K562 (cell line): ENCODE measurements at regions not wholly inside any gene's neighbourhood (a gene's known extent, or its start where the extent isn't known, plus 50 kb on each side); places are given as distances from the start of the nearest gene placed in this dataset.
A peak's percentile ranks its signal among the peaks of the same experiment; 100 is the strongest.

Source experiments
- ATAC-seq: fragments of 200-7000 bp; cut with Tn5 transposase; 3 replicates; pipeline ENCODE4 v1.9.1; 2020; ENCODE audit warnings: moderate library complexity
- BruUV-seq: library from RNA; stranded (reverse); fragments of 400-500 nt; replicated peaks from 2 replicates; lab custom pipeline; 2021; lab: Mats Ljungman, UMichigan
- CTCF ChIA-PET: fragments of 300-600 bp; formaldehyde crosslinking; extraction: SDS; loops from one replicate; lab custom pipeline; 2021; ENCODE audit warnings: low intra/inter-chr PET ratio; lab: Yijun Ruan, JAX
- POLR2A ChIA-PET: fragments of 300-600, 350-650 bp; sonication (Branson Sonifier 250); formaldehyde crosslinking; extraction: SDS; loops from one replicate; lab custom pipeline; 2021; ENCODE audit warnings: antibody characterized with exemption, inconsistent platforms; lab: Yijun Ruan, JAX
- DNase-seq, 4 experiments: peaks; one replicate each; pipeline versions ENCODE4 v3.0.0 to v3.0.0-alpha.2; 2011 to 2018; ENCODE audit warnings: low spot score in 3 of 4, mixed read lengths in 3 of 4; ENCODE audit errors: extremely low read depth in 1 of 4
- FAIRE-seq: peaks from 2 replicates; lab custom pipeline; 2011; peaks lifted over from hg19 to GRCh38; lab: Jason Lieb, UNC
- H2AFZ ChIP-seq: 2 replicates; pipeline ENCODE4 v1.6.0; 2011; ENCODE audit warnings: low read depth, low read length, control low read depth, inconsistent platforms
- H3K27ac ChIP-seq: fragments of 200-600 bp; 3 replicates; pipeline ENCODE4 v1.8.0; 2011; ENCODE audit warnings: low read depth, mild to moderate bottlenecking, control low read depth, inconsistent platforms, low read length, moderate library complexity, mixed read lengths; ENCODE audit errors: extremely low read depth
- H3K27me3 ChIP-seq, 2 experiments: fragments of 300-600 bp in 1 of 2; 2 replicates in 1 of 2; 3 replicates in 1 of 2; pipeline versions ENCODE4 v1.6.0 to v1.8.0; 2011; ENCODE audit warnings: inconsistent platforms in 2 of 2, low read length in 2 of 2, mild to moderate bottlenecking in 1 of 2, mixed read lengths in 1 of 2, moderate library complexity in 1 of 2; ENCODE audit not compliant: control insufficient read depth in 2 of 2, insufficient read depth in 2 of 2
- H3K36me3 ChIP-seq: fragments of 300-600 bp; 3 replicates; pipeline ENCODE4 v1.8.0; 2011; ENCODE audit warnings: mild to moderate bottlenecking, low read length, inconsistent platforms; ENCODE audit not compliant: control insufficient read depth, insufficient read depth
- H3K4me1 ChIP-seq, 2 experiments: fragments of 200-600 bp in 1 of 2; replicated peaks in 1 of 2; 2 replicates in 1 of 2; 3 replicates in 1 of 2; pipeline versions ENCODE4 v1.5.1 to v1.8.0; 2011; ENCODE audit warnings: inconsistent platforms in 2 of 2, low read length in 2 of 2, mild to moderate bottlenecking in 1 of 2, mixed read lengths in 1 of 2, moderate library complexity in 1 of 2; ENCODE audit not compliant: control insufficient read depth in 2 of 2, insufficient read depth in 2 of 2
- H3K4me2 ChIP-seq: 2 replicates; pipeline ENCODE4 v1.6.1; 2011; ENCODE audit warnings: low read length, control low read depth, inconsistent platforms, mixed read lengths; ENCODE audit not compliant: insufficient read depth
- H3K4me3 ChIP-seq: fragments of 200-600 bp; sonication (generic), shearing (Covaris generic); 2 replicates; pipeline ENCODE4 v1.5.1; 2016; ENCODE audit warnings: control low read depth, inconsistent platforms
- H3K79me2 ChIP-seq: fragments of 200-600 bp; 3 replicates; pipeline ENCODE4 v1.8.0; 2011; ENCODE audit warnings: low read length, inconsistent platforms; ENCODE audit not compliant: control insufficient read depth, insufficient read depth
- H3K9ac ChIP-seq, 2 experiments: 2 replicates each; pipeline versions ENCODE4 v1.6.0 to v1.6.1; 2011; ENCODE audit warnings: low read depth in 2 of 2, low read length in 2 of 2, control low read depth in 1 of 2, inconsistent platforms in 1 of 2, mild to moderate bottlenecking in 1 of 2, mixed read lengths in 1 of 2; ENCODE audit not compliant: insufficient read depth in 1 of 2
- H3K9me1 ChIP-seq: one replicate; pipeline ENCODE4 v1.6.0; 2011; ENCODE audit warnings: inconsistent platforms, mild to moderate bottlenecking, low read length, moderate library complexity; ENCODE audit not compliant: control insufficient read depth, insufficient read depth
- H3K9me3 ChIP-seq: replicated peaks from 2 replicates; pipeline ENCODE4 v1.5.1; 2011; ENCODE audit warnings: low read depth, low read length, inconsistent platforms; ENCODE audit not compliant: control insufficient read depth, insufficient read depth
- H4K20me1 ChIP-seq: replicated peaks from 2 replicates; pipeline ENCODE4 v1.6.1; 2011; ENCODE audit warnings: low read length, inconsistent platforms, mixed read lengths; ENCODE audit not compliant: control insufficient read depth, insufficient read depth
- ESRRA ChIP-seq: fragments of 450-650 bp; IDR thresholded peaks from 2 replicates; pipeline ENCODE4 v1.6.1; 2014; ENCODE audit warnings: low read depth, mild to moderate bottlenecking, moderate library complexity, borderline replicate concordance
- NELFE ChIP-seq: IDR thresholded peaks from 2 replicates; pipeline ENCODE4 v1.6.1; 2011; ENCODE audit warnings: mild to moderate bottlenecking; ENCODE audit not compliant: insufficient read depth, insufficient read length
- RNF2 ChIP-seq: sonication (generic); IDR thresholded peaks from 2 replicates; pipeline ENCODE4 v1.6.1; 2016
- ZMIZ1 ChIP-seq, 2 experiments: fragments of 150-350 bp in 1 of 2; IDR thresholded peaks; 2 replicates each; pipeline ENCODE4 v1.6.1; 2012 to 2016; ENCODE audit warnings: low read depth in 2 of 2, low read length in 2 of 2, mild to moderate bottlenecking in 1 of 2, moderate library complexity in 1 of 2
- whole genome bisulfite sequencing: fragments of 100-300 bp; shearing (Covaris generic); methylation state at CpG from one replicate; pipeline ENCODE4 v1.1.6; 2016; ENCODE audit warnings: low coverage, mixed read lengths; ENCODE audit not compliant: insufficient coverage; ENCODE audit errors: missing lambda C conversion rate; 5-methylcytosine and 5-hydroxymethylcytosine counted together
- in situ Hi-C: fragments of 300-500 bp; cut with MboI; formaldehyde crosslinking; loops from 4 replicates; pipeline ENCODE4 v1.15.0; 2018; ENCODE audit warnings: inconsistent platforms, mixed read lengths
- intact Hi-C: fragments of 100-400 bp; cut with micrococcal nuclease; formaldehyde crosslinking; loops from 2 replicates; pipeline ENCODE4 v1.14.2; 2022

GRCh38 chr1:143699731-143700130, 272.1 kb downstream of the FAM72C start:
- Histone ChIP-seq H3K4me3 (no peak overlapping the region), H3K79me2 (no peaks in the 10 kb centered on the region), H3K27ac (no peak overlapping the region), H3K36me3 (no peaks in the 10 kb centered on the region), H3K9ac (no peak overlapping the region), H3K27me3 (no peaks in the 10 kb centered on the region), H4K20me1 (no peaks in the 10 kb centered on the region), H3K9me1 (no peaks in the 10 kb centered on the region), H2AFZ (no peak overlapping the region), H3K9me3 (0 out of 2 replicates have a peak, but pooled peaks cover 1% of the 10 kb centered on the region), H3K4me1 (peaks cover 3% of the 10 kb centered on the region in 2 experiments; a peak in 1 of 5 replicates), H3K4me2 (no peak overlapping the region)
- CTCF ChIA-PET: no interaction called here
- in situ Hi-C loops (loop anchor here (10.0 to 25.0 kb wide), 2 partner anchors 185 to 1463 kb away; no protein-coding TSS in a partner anchor), intact Hi-C loops (no loop called here)
- POLR2A ChIA-PET: no interaction called here
- TF ChIP-seq NELFE (no peak), ZMIZ1 (IDR thresholded peaks at IDR 0.05; ENCODE audit: low read depth in 2 of 2, low read length in 2 of 2) (no peak), RNF2 (no peak), ESRRA (no peak)
- no peak for ATAC-seq
- no TSS peak for BruUV-seq
- DNase-seq: no peak
- peak; percentile 57 for FAIRE-seq
- 34% methylated on average over 8 of the region's 20 CpGs for WGBS
